ENCODE measurements at regions not wholly inside any gene's neighbourhood (a gene's known extent, or its start where the extent isn't known, plus 50 kb on each side); places are given as distances from the start of the nearest gene placed in this dataset.

- TF ChIP-seq ZNF837 (tag by site-specific recombination; IDR thresholded peaks at IDR 0.05) (no peak), ZNF184 (tag by site-specific recombination; IDR thresholded peaks at IDR 0.05) (no peak)
Observed at GRCh38 chr13:74017301-74018061, 116.7 kb downstream of the KLF12 start (continued).

GRCh38 chr13:74015137-74015536 lies 119.1 kb downstream of the KLF12 start:
- no peaks in the 10 kb centered on the region for H3K9me3 ChIP-seq (ENCODE audit: control insufficient read depth, insufficient read depth, low read depth, low read length)
- TF ChIP-seq ZNF76 (tag by site-specific recombination; IDR thresholded peaks at IDR 0.05; ENCODE audit: borderline replicate concordance, low read depth) = no peak
- no peak for TF ChIP-seq ZNF626 (tag by site-specific recombination; IDR thresholded peaks at IDR 0.05)
- H3K36me3 ChIP-seq (ENCODE audit: control insufficient read depth in 2 of 2, insufficient read depth in 1 of 2, low read length in 2 of 2) = no peaks in the 10 kb centered on the region
- H3K4me3 ChIP-seq (ENCODE audit: low read depth, low read length) = no peak overlapping the region
- no peak overlapping the region for H3K27ac ChIP-seq (ENCODE audit: extremely low read depth, low read depth, low read length)
- POLR2A ChIA-PET = no interaction called here
- CTCF ChIA-PET = no interaction called here
- H3K4me1 ChIP-seq (ENCODE audit: control insufficient read depth, insufficient read depth, low read length) = no peaks in the 10 kb centered on the region

GRCh38 chr13:74009100-74009668 lies 125.0 kb downstream of the KLF12 start:
- Histone ChIP-seq H3K27ac (ENCODE audit: extremely low read depth, low read depth, low read length) (no peak overlapping the region), H3K4me3 (ENCODE audit: low read depth, low read length) (no peak overlapping the region), H3K4me1 (ENCODE audit: control insufficient read depth, insufficient read depth, low read length) (no peaks in the 10 kb centered on the region), H3K36me3 (ENCODE audit: control insufficient read depth in 2 of 2, insufficient read depth in 1 of 2, low read length in 2 of 2) (no peaks in the 10 kb centered on the region), H3K9me3 (ENCODE audit: control insufficient read depth, insufficient read depth, low read depth, low read length) (no peaks in the 10 kb centered on the region)
- 0 out of 2 replicates have a peak, but pooled peaks have one; percentile 2 for TF ChIP-seq ELK4 (IDR thresholded peaks at IDR 0.05; ENCODE audit: borderline replicate concordance, low read depth, low read length)
- TF ChIP-seq ZNF600 (tag by site-specific recombination; IDR thresholded peaks at IDR 0.05) = no peak
- no peak for TF ChIP-seq ZNF366 (tag by site-specific recombination; conservative IDR thresholded peaks at IDR 0.05)
- ChIA-PET CTCF (no interaction called here), POLR2A (no interaction called here)

DNA sequence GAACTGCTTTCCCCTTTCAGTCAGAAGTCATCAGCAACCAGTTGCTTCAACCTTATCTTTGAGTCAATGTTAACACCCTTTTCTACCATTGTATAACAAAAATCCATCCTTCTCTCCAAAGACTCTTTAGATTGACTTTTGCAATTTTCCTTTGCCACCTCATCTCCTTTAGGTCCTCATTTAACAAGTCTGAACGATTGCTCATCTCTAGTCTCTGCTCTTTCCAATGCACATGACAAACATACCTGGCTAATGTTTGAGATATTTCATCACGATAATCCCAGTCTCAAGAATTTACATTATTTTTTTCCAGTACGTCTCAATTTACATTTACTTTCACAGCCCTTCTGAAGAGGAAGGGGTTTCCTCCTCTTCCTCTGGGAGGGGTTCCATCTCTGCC lies 127.5 kb downstream of the KLF12 start:
- Histone ChIP-seq H3K27ac (ENCODE audit: extremely low read depth, low read depth, low read length) (no peak overlapping the region), H3K36me3 (ENCODE audit: control insufficient read depth in 2 of 2, insufficient read depth in 1 of 2, low read length in 2 of 2) (no peaks in the 10 kb centered on the region), H3K4me3 (ENCODE audit: low read depth, low read length) (no peak overlapping the region), H3K9me3 (ENCODE audit: control insufficient read depth, insufficient read depth, low read depth, low read length) (no peaks in the 10 kb centered on the region), H3K4me1 (ENCODE audit: control insufficient read depth, insufficient read depth, low read length) (no peaks in the 10 kb centered on the region)
- TF ChIP-seq, protein P1, sequence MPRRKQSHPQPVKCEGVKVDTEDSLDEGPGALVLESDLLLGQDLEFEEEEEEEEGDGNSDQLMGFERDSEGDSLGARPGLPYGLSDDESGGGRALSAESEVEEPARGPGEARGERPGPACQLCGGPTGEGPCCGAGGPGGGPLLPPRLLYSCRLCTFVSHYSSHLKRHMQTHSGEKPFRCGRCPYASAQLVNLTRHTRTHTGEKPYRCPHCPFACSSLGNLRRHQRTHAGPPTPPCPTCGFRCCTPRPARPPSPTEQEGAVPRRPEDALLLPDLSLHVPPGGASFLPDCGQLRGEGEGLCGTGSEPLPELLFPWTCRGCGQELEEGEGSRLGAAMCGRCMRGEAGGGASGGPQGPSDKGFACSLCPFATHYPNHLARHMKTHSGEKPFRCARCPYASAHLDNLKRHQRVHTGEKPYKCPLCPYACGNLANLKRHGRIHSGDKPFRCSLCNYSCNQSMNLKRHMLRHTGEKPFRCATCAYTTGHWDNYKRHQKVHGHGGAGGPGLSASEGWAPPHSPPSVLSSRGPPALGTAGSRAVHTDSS (tag by site-specific recombination; IDR thresholded peaks at IDR 0.05) = 0 out of 2 replicates have a peak, but pooled peaks have one; percentile 13
- TF ChIP-seq ZNF776 (tag by site-specific recombination; IDR thresholded peaks at IDR 0.05; ENCODE audit: borderline replicate concordance) (no peak), SCRT2 (tag by site-specific recombination; IDR thresholded peaks at IDR 0.05) (peak; percentile 57), ZNF626 (tag by site-specific recombination; IDR thresholded peaks at IDR 0.05) (no peak)
- CTCF ChIA-PET = no interaction called here
- POLR2A ChIA-PET = no interaction called here

DNA sequence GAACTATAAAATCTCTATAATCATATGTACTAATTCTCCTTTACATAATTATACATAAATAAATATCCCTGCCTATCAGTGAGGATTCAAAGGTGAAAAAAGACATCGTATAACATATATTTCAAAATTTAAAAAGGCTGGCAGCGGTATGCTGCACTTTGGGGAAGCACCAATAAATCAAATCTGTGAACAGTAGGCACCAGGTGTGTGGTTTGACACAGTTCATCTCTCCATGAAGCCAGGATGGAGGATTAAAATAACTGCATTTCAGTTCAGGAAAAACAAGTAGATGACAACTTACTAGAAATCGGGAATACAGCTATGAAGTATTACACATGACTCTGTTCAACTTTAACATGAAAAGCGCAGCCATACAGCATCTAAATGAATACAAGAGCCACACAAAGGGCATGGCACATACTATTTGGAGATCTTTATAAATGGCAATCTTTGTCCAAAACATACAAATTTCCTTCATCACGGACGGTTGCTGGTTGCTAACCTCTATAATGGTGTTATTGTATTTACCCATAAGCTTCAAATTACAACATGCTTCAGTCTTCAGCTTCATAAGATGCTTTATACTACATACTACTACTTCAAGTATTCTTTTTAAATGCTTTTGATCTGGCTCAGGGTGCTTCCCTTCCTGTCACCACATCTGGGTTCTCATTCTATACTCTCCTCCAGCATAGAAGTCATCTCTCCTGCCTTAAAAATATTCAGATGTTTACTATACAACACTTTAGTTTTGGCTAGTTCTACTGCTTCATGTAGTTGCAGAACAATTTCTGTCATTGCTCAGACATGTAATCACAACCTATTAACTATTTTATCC lies 128.7 kb downstream of the KLF12 start:
- CTCF ChIA-PET = interaction anchor here (0.5 kb wide), 1 partner anchor 751 kb away, joined by 3 read pairs; no protein-coding TSS in a partner anchor
- Histone ChIP-seq H3K27ac (ENCODE audit: extremely low read depth, low read depth, low read length) (no peak overlapping the region), H3K4me3 (ENCODE audit: low read depth, low read length) (no peak overlapping the region), H3K9me3 (ENCODE audit: control insufficient read depth, insufficient read depth, low read depth, low read length) (no peaks in the 10 kb centered on the region), H3K36me3 (ENCODE audit: control insufficient read depth in 2 of 2, insufficient read depth in 1 of 2, low read length in 2 of 2) (no peaks in the 10 kb centered on the region), H3K4me1 (ENCODE audit: control insufficient read depth, insufficient read depth, low read length) (no peaks in the 10 kb centered on the region)
- POLR2A ChIA-PET = no interaction called here
- TF ChIP-seq ZNF521 (tag by site-specific recombination; IDR thresholded peaks at IDR 0.05) (no peak), ZNF23 (tag by site-specific recombination; IDR thresholded peaks at IDR 0.05; ENCODE audit: borderline replicate concordance) (no peak), ZBTB1 (tag by site-specific recombination; IDR thresholded peaks at IDR 0.05) (no peak), ZNF571 (tag by site-specific recombination; IDR thresholded peaks at IDR 0.05) (no peak), ZBTB48 (tag by site-specific recombination; IDR thresholded peaks at IDR 0.05) (no peak), ZNF416 (tag by site-specific recombination; IDR thresholded peaks at IDR 0.05) (no peak), KLF1 (tag by site-specific recombination; IDR thresholded peaks at IDR 0.05) (no peak)

Measured in HEK293 (cell line).